ENCODE measurements at regions not wholly inside any gene's neighbourhood (a gene's known extent, or its start where the extent isn't known, plus 50 kb on each side); places are given as distances from the start of the nearest gene placed in this dataset.

DNA sequence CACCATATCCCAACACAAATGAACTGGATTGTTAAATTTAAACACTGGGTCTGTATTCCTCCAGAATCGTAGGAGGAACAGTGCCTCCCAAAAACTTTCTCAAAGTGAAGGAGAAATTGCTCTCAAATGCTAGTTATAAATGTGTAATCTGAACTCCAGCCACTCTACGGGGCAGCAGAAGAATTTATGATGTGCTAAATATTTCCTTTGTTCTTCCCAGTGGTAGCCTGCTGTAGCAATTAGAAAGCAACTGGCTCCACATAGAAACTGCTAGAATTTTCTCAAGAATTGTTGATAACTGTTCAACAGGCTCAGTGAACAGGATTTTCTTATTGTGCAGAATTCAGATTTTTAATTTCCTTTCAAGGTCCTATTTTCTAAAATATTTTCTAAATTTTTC, 49.8 kb upstream of the EYA4 start:
- no peak for DNase-seq

Measured in NCI-H774 (cell line).